ENCODE measurements at regions not wholly inside any gene's neighbourhood (a gene's known extent, or its start where the extent isn't known, plus 50 kb on each side); places are given as distances from the start of the nearest gene placed in this dataset.

- H3K79me2 ChIP-seq (ENCODE audit: insufficient read depth, low read length) = no peaks in the 10 kb centered on the region
Observed at GRCh38 chr13:62598708-62599107, 1183.1 kb upstream of the PCDH20 start.

DNA sequence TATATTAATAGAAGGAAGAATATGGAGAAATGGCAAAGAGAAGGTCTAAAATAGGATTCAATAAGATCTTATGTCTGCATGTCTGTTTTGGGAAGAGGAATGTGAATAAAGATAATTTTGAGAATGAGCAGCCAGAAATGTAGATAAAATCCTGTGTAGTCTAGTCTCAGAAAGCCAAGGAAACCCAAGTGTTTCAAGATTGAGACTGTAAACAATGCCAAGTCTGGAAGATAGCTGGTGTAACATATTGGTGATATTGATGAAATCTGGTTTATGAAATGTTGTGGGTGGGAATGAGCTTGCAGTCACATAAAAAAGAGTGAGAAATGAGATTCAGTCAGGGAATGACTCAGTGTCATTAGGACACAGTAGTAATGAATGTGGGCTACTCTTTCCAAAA lies 1180.3 kb upstream of the PCDH20 start:
- ATAC-seq (no peak), DNase-seq (ENCODE audit: low read depth, low spot score) (no peak)
- no peak overlapping the region for H3K4me2 ChIP-seq (ENCODE audit: low read length)
- ChIA-PET POLR2A (no interaction called here), CTCF (no interaction called here), RAD21 (ENCODE audit: low non-redundant PET in 1 of 2, low total read pairs in 2 of 2, uncharacterized antibody in 2 of 2, unreplicated experiment in 2 of 2) (no interaction called here)
- H3K36me3 ChIP-seq (ENCODE audit: control insufficient read depth in 1 of 2, insufficient read depth in 2 of 2, low read length in 2 of 2) = no peaks in the 10 kb centered on the region
- H3K9me3 ChIP-seq (ENCODE audit: control insufficient read depth in 1 of 2, insufficient read depth in 1 of 2, low read depth in 1 of 2, low read length in 2 of 2) = no peaks in the 10 kb centered on the region
- no peak overlapping the region for H2AFZ ChIP-seq (ENCODE audit: low read depth, low read length, poor library complexity, severe bottlenecking)
- no peaks in the 10 kb centered on the region for H3K4me1 ChIP-seq (ENCODE audit: control insufficient read depth in 1 of 2, insufficient read depth in 2 of 2, low read length in 2 of 2)
- no peaks in the 10 kb centered on the region; the same call in 1 of the 2 replicates for H3K9me2 ChIP-seq (ENCODE audit: insufficient read depth)
- intact Hi-C loops (cut with micrococcal nuclease) = no loop called here
- no peak overlapping the region for H3K9ac ChIP-seq (ENCODE audit: low read length)
- no peaks in the 10 kb centered on the region for H3K27me3 ChIP-seq (ENCODE audit: insufficient read depth, low read length)
- BruUV-seq (replicated peaks) = no TSS peak
- H3K27ac ChIP-seq (ENCODE audit: low read depth, low read length) = no peak overlapping the region
- TF ChIP-seq EZH2phosphoT487 (IDR thresholded peaks at IDR 0.05; ENCODE audit: borderline replicate concordance) (no peak), ZFX (IDR thresholded peaks at IDR 0.05) (no peak), YY1 (IDR thresholded peaks at IDR 0.05; ENCODE audit: extremely low read depth, insufficient replicate concordance, low read depth, low read length) (no peak), POLR2A (IDR thresholded peaks at IDR 0.05; ENCODE audit: borderline replicate concordance, extremely low read depth, insufficient read depth, insufficient read length) (no peak), ZBTB33 (IDR thresholded peaks at IDR 0.05; ENCODE audit: extremely low read depth, insufficient replicate concordance, low read length) (no peak), CEBPB (IDR thresholded peaks at IDR 0.05; ENCODE audit: low read depth) (no peak), EGR1 (IDR thresholded peaks at IDR 0.05; ENCODE audit: low read depth) (no peak), SIN3A (IDR thresholded peaks at IDR 0.05; ENCODE audit: low read depth) (no peak), CBX3 (IDR thresholded peaks at IDR 0.05; ENCODE audit: low read depth) (no peak), RAD21 (IDR thresholded peaks at IDR 0.05; ENCODE audit: low read depth) (no peak), SRF (IDR thresholded peaks at IDR 0.05; ENCODE audit: low read depth) (no peak)
- TF ChIP-seq, protein P1, sequence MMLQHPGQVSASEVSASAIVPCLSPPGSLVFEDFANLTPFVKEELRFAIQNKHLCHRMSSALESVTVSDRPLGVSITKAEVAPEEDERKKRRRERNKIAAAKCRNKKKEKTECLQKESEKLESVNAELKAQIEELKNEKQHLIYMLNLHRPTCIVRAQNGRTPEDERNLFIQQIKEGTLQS (IDR thresholded peaks at IDR 0.05) = no peak
- TF ChIP-seq, protein P2, sequence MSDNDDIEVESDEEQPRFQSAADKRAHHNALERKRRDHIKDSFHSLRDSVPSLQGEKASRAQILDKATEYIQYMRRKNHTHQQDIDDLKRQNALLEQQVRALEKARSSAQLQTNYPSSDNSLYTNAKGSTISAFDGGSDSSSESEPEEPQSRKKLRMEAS (IDR thresholded peaks at IDR 0.05) = no peak
- TF ChIP-seq, protein P3, sequence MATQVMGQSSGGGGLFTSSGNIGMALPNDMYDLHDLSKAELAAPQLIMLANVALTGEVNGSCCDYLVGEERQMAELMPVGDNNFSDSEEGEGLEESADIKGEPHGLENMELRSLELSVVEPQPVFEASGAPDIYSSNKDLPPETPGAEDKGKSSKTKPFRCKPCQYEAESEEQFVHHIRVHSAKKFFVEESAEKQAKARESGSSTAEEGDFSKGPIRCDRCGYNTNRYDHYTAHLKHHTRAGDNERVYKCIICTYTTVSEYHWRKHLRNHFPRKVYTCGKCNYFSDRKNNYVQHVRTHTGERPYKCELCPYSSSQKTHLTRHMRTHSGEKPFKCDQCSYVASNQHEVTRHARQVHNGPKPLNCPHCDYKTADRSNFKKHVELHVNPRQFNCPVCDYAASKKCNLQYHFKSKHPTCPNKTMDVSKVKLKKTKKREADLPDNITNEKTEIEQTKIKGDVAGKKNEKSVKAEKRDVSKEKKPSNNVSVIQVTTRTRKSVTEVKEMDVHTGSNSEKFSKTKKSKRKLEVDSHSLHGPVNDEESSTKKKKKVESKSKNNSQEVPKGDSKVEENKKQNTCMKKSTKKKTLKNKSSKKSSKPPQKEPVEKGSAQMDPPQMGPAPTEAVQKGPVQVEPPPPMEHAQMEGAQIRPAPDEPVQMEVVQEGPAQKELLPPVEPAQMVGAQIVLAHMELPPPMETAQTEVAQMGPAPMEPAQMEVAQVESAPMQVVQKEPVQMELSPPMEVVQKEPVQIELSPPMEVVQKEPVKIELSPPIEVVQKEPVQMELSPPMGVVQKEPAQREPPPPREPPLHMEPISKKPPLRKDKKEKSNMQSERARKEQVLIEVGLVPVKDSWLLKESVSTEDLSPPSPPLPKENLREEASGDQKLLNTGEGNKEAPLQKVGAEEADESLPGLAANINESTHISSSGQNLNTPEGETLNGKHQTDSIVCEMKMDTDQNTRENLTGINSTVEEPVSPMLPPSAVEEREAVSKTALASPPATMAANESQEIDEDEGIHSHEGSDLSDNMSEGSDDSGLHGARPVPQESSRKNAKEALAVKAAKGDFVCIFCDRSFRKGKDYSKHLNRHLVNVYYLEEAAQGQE (IDR thresholded peaks at IDR 0.05; ENCODE audit: low read depth) = no peak
- H3K4me3 ChIP-seq (replicated peaks in 1 of 2; ENCODE audit: low read depth in 1 of 2, low read length in 2 of 2) = no peak overlapping the region
- no peaks in the 10 kb centered on the region for H4K20me1 ChIP-seq (ENCODE audit: insufficient read depth)
- no peaks in the 10 kb centered on the region for H3K79me2 ChIP-seq (ENCODE audit: insufficient read depth, low read length)

More at GRCh38 chr13:62598708-62599107, 1183.1 kb upstream of the PCDH20 start:
- Histone ChIP-seq H3K9me2 (ENCODE audit: insufficient read depth) (no peaks in the 10 kb centered on the region; the same call in 1 of the 2 replicates), H3K4me3 (replicated peaks in 1 of 2; ENCODE audit: low read depth in 1 of 2, low read length in 2 of 2) (no peak overlapping the region), H4K20me1 (ENCODE audit: insufficient read depth) (no peaks in the 10 kb centered on the region), H2AFZ (ENCODE audit: low read depth, low read length, poor library complexity, severe bottlenecking) (no peak overlapping the region), H3K9me3 (ENCODE audit: control insufficient read depth in 1 of 2, insufficient read depth in 1 of 2, low read depth in 1 of 2, low read length in 2 of 2) (no peaks in the 10 kb centered on the region), H3K4me2 (ENCODE audit: low read length) (no peak overlapping the region), H3K9ac (ENCODE audit: low read length) (no peak overlapping the region), H3K36me3 (ENCODE audit: control insufficient read depth in 1 of 2, insufficient read depth in 2 of 2, low read length in 2 of 2) (no peaks in the 10 kb centered on the region), H3K27me3 (ENCODE audit: insufficient read depth, low read length) (no peaks in the 10 kb centered on the region), H3K4me1 (ENCODE audit: control insufficient read depth in 1 of 2, insufficient read depth in 2 of 2, low read length in 2 of 2) (no peaks in the 10 kb centered on the region), H3K27ac (ENCODE audit: low read depth, low read length) (no peak overlapping the region)
- CTCF ChIA-PET = no interaction called here
- intact Hi-C loops (cut with micrococcal nuclease) = no loop called here
- ATAC-seq = no peak
- TF ChIP-seq FOSL1 (IDR thresholded peaks at IDR 0.05; ENCODE audit: low read depth) = no peak
- no TSS peak for BruUV-seq (replicated peaks)
- no peak for DNase-seq (ENCODE audit: low read depth, low spot score)
- RAD21 ChIA-PET (ENCODE audit: low non-redundant PET in 1 of 2, low total read pairs in 2 of 2, uncharacterized antibody in 2 of 2, unreplicated experiment in 2 of 2) = no interaction called here
- POLR2A ChIA-PET = no interaction called here

All from HCT116 (cell line).